ENCODE measurements at regions not wholly inside any gene's neighbourhood (a gene's known extent, or its start where the extent isn't known, plus 50 kb on each side); places are given as distances from the start of the nearest gene placed in this dataset.

- TF ChIP-seq, protein P1, sequence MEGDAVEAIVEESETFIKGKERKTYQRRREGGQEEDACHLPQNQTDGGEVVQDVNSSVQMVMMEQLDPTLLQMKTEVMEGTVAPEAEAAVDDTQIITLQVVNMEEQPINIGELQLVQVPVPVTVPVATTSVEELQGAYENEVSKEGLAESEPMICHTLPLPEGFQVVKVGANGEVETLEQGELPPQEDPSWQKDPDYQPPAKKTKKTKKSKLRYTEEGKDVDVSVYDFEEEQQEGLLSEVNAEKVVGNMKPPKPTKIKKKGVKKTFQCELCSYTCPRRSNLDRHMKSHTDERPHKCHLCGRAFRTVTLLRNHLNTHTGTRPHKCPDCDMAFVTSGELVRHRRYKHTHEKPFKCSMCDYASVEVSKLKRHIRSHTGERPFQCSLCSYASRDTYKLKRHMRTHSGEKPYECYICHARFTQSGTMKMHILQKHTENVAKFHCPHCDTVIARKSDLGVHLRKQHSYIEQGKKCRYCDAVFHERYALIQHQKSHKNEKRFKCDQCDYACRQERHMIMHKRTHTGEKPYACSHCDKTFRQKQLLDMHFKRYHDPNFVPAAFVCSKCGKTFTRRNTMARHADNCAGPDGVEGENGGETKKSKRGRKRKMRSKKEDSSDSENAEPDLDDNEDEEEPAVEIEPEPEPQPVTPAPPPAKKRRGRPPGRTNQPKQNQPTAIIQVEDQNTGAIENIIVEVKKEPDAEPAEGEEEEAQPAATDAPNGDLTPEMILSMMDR (IDR thresholded peaks at IDR 0.05; ENCODE audit: insufficient read depth, low read length, poor library complexity, severe bottlenecking) = no peak
- no peak for TF ChIP-seq EZH2phosphoT487 (conservative IDR thresholded peaks at IDR 0.05; ENCODE audit: low read length)
Measured at GRCh38 chr6:15062516-15063252, 183.2 kb upstream of the JARID2 start.
